IPS DF 6.9 (cell line): ENCODE measurements at regions not wholly inside any gene's neighbourhood (a gene's known extent, or its start where the extent isn't known, plus 50 kb on each side); places are given as distances from the start of the nearest gene placed in this dataset.

Source experiments
- DNase-seq: peaks from one replicate; pipeline ENCODE4 v3.0.0-alpha.2; 2013; ENCODE audit warnings: low read depth, low spot score
- H3K27ac ChIP-seq: one replicate; pipeline ENCODE4 v1.5.1; 2013; ENCODE audit warnings: low read length, control low read depth
- H3K27me3 ChIP-seq: 2 replicates; pipeline ENCODE4 v1.6.1; 2013; ENCODE audit warnings: mild to moderate bottlenecking, low read length; ENCODE audit not compliant: control insufficient read depth, insufficient read depth
- H3K36me3 ChIP-seq: 2 replicates; pipeline ENCODE4 v1.6.1; 2013; ENCODE audit warnings: low read length; ENCODE audit not compliant: control insufficient read depth, insufficient read depth
- H3K4me1 ChIP-seq: 2 replicates; pipeline ENCODE4 v1.6.1; 2013; ENCODE audit warnings: low read length; ENCODE audit not compliant: control insufficient read depth, insufficient read depth
- H3K4me3 ChIP-seq: 2 replicates; pipeline ENCODE4 v1.5.1; 2013; ENCODE audit warnings: mild to moderate bottlenecking, low read length
- H3K9me3 ChIP-seq: 2 replicates; pipeline ENCODE4 v1.6.1; 2013; ENCODE audit warnings: low read length, inconsistent platforms; ENCODE audit not compliant: control insufficient read depth, insufficient read depth
- WGBS: extraction: QIAGEN DNeasy Blood & Tissue Kit; methylation state at CpG from one replicate; pipeline ENCODE4 v1.1.7; 2013; ENCODE audit warnings: mixed read lengths, missing lambda C conversion rate; ENCODE audit not compliant: insufficient read length, insufficient coverage; 5-methylcytosine and 5-hydroxymethylcytosine counted together

GRCh38 chr1:242788771-242789170 is 264.3 kb upstream of the PLD5 start:
- no peak overlapping the region for H3K4me3 ChIP-seq
- no CpG with 5 or more reads among the region's 2 CpGs for WGBS
- no peaks in the 10 kb centered on the region; the same call in 1 of the 2 replicates for H3K9me3 ChIP-seq
- no peaks in the 10 kb centered on the region for H3K27me3 ChIP-seq
- H3K27ac ChIP-seq = no peak overlapping the region
- no peaks in the 10 kb centered on the region for H3K4me1 ChIP-seq
- no peak for DNase-seq
- H3K36me3 ChIP-seq = no peaks in the 10 kb centered on the region

- no peak for DNase-seq
- Histone ChIP-seq H3K4me3 (no peak overlapping the region), H3K27ac (no peak overlapping the region), H3K36me3 (no peaks in the 10 kb centered on the region), H3K9me3 (no peaks in the 10 kb centered on the region; the same call in 1 of the 2 replicates), H3K4me1 (no peaks in the 10 kb centered on the region), H3K27me3 (no peaks in the 10 kb centered on the region)
- WGBS = no CpG with 5 or more reads among the region's 2 CpGs
These were observed 263.5 kb upstream of the PLD5 start for GRCh38 chr1:242787968-242788367.

- WGBS = no CpG with 5 or more reads among the region's 7 CpGs
- Histone ChIP-seq H3K4me3 (no peak overlapping the region), H3K4me1 (no peaks in the 10 kb centered on the region), H3K27ac (no peak overlapping the region), H3K36me3 (no peaks in the 10 kb centered on the region), H3K27me3 (no peaks in the 10 kb centered on the region), H3K9me3 (no peaks in the 10 kb centered on the region)
- DNase-seq = no peak
These were observed 260.3 kb upstream of the PLD5 start for GRCh38 chr1:242784807-242785206.

GRCh38 chr1:242784084-242784483 is 259.6 kb upstream of the PLD5 start:
- H3K27ac ChIP-seq = no peak overlapping the region
- no CpG with 5 or more reads among the region's 4 CpGs for WGBS

GRCh38 chr1:242774256-242774655 is 249.8 kb upstream of the PLD5 start:
- DNase-seq = no peak
- no CpG with 5 or more reads among the region's 20 CpGs for WGBS
- no peak overlapping the region for H3K4me3 ChIP-seq
- no peaks in the 10 kb centered on the region for H3K4me1 ChIP-seq
- H3K9me3 ChIP-seq = no peaks in the 10 kb centered on the region
- no peak overlapping the region for H3K27ac ChIP-seq
- H3K27me3 ChIP-seq = no peaks in the 10 kb centered on the region
- no peaks in the 10 kb centered on the region for H3K36me3 ChIP-seq

More at GRCh38 chr1:242784084-242784483, 259.6 kb upstream of the PLD5 start:
- Histone ChIP-seq H3K36me3 (no peaks in the 10 kb centered on the region), H3K4me1 (no peaks in the 10 kb centered on the region), H3K4me3 (no peak overlapping the region), H3K9me3 (no peaks in the 10 kb centered on the region), H3K27me3 (no peaks in the 10 kb centered on the region)
- no peak for DNase-seq

- Histone ChIP-seq H3K9me3 (no peaks in the 10 kb centered on the region), H3K4me1 (no peaks in the 10 kb centered on the region), H3K27ac (no peak overlapping the region), H3K27me3 (no peaks in the 10 kb centered on the region), H3K4me3 (no peak overlapping the region), H3K36me3 (no peaks in the 10 kb centered on the region)
- no peak for DNase-seq
- WGBS = no CpG with 5 or more reads among the region's 1 CpG
These were observed 245.9 kb upstream of the PLD5 start for GRCh38 chr1:242770366-242770765.

- H3K4me1 ChIP-seq = no peaks in the 10 kb centered on the region
- no peaks in the 10 kb centered on the region for H3K36me3 ChIP-seq
- H3K9me3 ChIP-seq = no peaks in the 10 kb centered on the region
- no peak for DNase-seq
- H3K4me3 ChIP-seq = no peak overlapping the region
- H3K27me3 ChIP-seq = no peaks in the 10 kb centered on the region
- no peak overlapping the region for H3K27ac ChIP-seq
- no CpG with 5 or more reads among the region's 1 CpG for WGBS
These were observed 239.7 kb upstream of the PLD5 start for GRCh38 chr1:242764161-242764560.

DNA sequence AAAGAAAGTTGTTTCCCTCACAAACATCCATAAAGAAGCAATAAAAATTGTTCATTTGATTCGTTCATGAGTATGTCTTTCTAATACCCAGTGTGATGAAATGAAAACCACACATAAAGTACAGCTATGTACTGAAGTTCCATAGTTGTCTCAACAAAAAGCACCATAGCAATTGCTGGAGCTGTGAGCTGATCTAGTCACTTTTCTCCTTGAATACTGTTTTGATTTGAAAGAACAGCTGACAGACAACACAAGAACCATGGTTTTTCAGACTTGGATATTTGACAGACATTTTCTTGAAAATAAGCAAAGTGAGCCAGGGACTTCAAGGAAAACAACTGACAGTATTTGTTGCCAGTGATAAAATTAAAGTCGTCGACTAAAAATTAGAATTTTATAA is 237.1 kb upstream of the PLD5 start:
- no peak for DNase-seq
- H3K4me1 ChIP-seq = no peaks in the 10 kb centered on the region
- WGBS = no CpG with 5 or more reads among the region's 3 CpGs
- H3K27me3 ChIP-seq = no peaks in the 10 kb centered on the region
- H3K36me3 ChIP-seq = no peaks in the 10 kb centered on the region
- H3K9me3 ChIP-seq = no peaks in the 10 kb centered on the region
- H3K27ac ChIP-seq = no peak overlapping the region
- no peak overlapping the region for H3K4me3 ChIP-seq

GRCh38 chr1:242754926-242755325 is 230.4 kb upstream of the PLD5 start:
- Histone ChIP-seq H3K4me1 (no peaks in the 10 kb centered on the region), H3K9me3 (no peaks in the 10 kb centered on the region), H3K27me3 (no peaks in the 10 kb centered on the region), H3K4me3 (no peak overlapping the region), H3K27ac (no peak overlapping the region), H3K36me3 (no peaks in the 10 kb centered on the region)
- no CpG with 5 or more reads among the region's 5 CpGs for whole genome bisulfite sequencing
- DNase-seq = no peak

DNA sequence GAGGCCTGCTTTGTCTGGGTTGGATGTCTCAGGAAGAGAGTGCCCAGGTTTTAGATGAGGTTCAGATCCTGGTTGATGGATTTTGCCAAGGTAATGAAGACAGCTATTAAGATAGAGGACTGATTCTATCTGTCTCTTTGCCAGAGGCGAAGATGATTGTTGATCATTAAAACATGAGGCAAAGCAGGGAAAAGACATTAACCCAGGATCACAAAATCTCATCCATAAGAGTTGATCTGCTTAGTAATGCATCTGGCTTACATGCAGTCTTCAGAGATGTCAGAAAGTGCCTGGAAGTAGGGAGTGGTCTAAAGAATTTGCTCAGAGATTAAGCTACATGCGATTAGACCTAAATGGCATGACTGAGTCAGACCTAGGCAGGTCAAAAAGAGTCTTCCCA is 229.6 kb upstream of the PLD5 start:
- no peaks in the 10 kb centered on the region for H3K4me1 ChIP-seq
- no peaks in the 10 kb centered on the region for H3K9me3 ChIP-seq
- DNase-seq = no peak
- no peaks in the 10 kb centered on the region for H3K27me3 ChIP-seq
- no CpG with 5 or more reads among the region's 2 CpGs for WGBS
- no peak overlapping the region for H3K4me3 ChIP-seq
- H3K27ac ChIP-seq = no peak overlapping the region
- no peaks in the 10 kb centered on the region for H3K36me3 ChIP-seq

DNA sequence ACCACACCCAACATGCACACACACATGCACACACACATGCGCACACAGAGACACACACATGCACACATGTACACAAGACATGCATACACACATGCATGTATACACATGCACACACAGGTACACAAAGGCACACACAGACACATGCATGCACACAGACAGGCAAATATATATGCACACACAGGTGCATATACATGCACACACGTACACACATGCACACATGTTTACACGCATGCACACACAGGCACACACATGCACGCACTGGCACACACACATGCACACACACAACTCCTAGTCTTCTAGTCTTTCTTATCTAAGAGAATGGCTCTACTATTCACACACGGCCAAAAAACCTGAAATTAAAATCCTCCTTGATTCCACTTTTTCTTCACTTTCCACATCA is 222.7 kb upstream of the PLD5 start:
- no peaks in the 10 kb centered on the region for H3K36me3 ChIP-seq
- no peak for DNase-seq
- H3K27me3 ChIP-seq = no peaks in the 10 kb centered on the region
- no peak overlapping the region for H3K27ac ChIP-seq
- H3K4me1 ChIP-seq = no peaks in the 10 kb centered on the region
- H3K4me3 ChIP-seq = no peak overlapping the region
- WGBS = no CpG with 5 or more reads among the region's 5 CpGs
- no peaks in the 10 kb centered on the region for H3K9me3 ChIP-seq
